ENCODE measurements at regions not wholly inside any gene's neighbourhood (a gene's known extent, or its start where the extent isn't known, plus 50 kb on each side); places are given as distances from the start of the nearest gene placed in this dataset.

- Mint-ChIP-seq H3K9me3 (peaks cover 9 to 11% of the 10 kb centered on the region in 2 donors), H3K27me3 (ENCODE audit: low read depth in 2 of 2) (no peaks in the 10 kb centered on the region), H3K27ac (no peak overlapping the region), H3K36me3 (peaks cover 6% of the 10 kb centered on the region), H3K4me3 (no peak overlapping the region), H3K4me1 (no peaks in the 10 kb centered on the region)
- no peak for TF ChIP-seq CTCF (IDR thresholded peaks at IDR 0.05)
- Histone ChIP-seq H3K36me3 (ENCODE audit: control insufficient read depth, insufficient read depth, low read length) (no peaks in the 10 kb centered on the region), H3K4me3 (ENCODE audit: low read length) (no peak overlapping the region), H3K4me1 (ENCODE audit: control insufficient read depth, insufficient read depth, low read length) (no peaks in the 10 kb centered on the region), H3K9me3 (ENCODE audit: control insufficient read depth, insufficient read depth, low read length) (no peaks in the 10 kb centered on the region), H3K27ac (ENCODE audit: low read length) (no peak overlapping the region), H3K27me3 (ENCODE audit: control insufficient read depth, insufficient read depth, low read length) (no peaks in the 10 kb centered on the region)
- intact Hi-C loops (cut with micrococcal nuclease), result no loop called here
- 86% methylated on average over 2 of the region's 2 CpGs for WGBS (ENCODE audit: insufficient coverage)
- ATAC-seq (no peak), DNase-seq (no peak)
Measured at GRCh38 chr4:144592264-144592663, 53.7 kb upstream of the HHIP start.

GRCh38 chr4:144594471-144594986 is 51.4 kb upstream of the HHIP start:
- Mint-ChIP-seq H3K27me3 (ENCODE audit: low read depth in 2 of 2) (no peaks in the 10 kb centered on the region), H3K4me3 (no peak overlapping the region), H3K36me3 (no peaks in the 10 kb centered on the region), H3K9me3 (peaks cover 6% of the 10 kb centered on the region in 2 donors), H3K4me1 (no peaks in the 10 kb centered on the region), H3K27ac (no peak overlapping the region)
- Histone ChIP-seq H3K9me3 (ENCODE audit: control insufficient read depth, insufficient read depth, low read length) (no peaks in the 10 kb centered on the region), H3K4me3 (ENCODE audit: low read length) (no peak overlapping the region), H3K27ac (ENCODE audit: low read length) (no peak overlapping the region), H3K36me3 (ENCODE audit: control insufficient read depth, insufficient read depth, low read length) (no peaks in the 10 kb centered on the region), H3K27me3 (ENCODE audit: control insufficient read depth, insufficient read depth, low read length) (no peaks in the 10 kb centered on the region), H3K4me1 (ENCODE audit: control insufficient read depth, insufficient read depth, low read length) (no peaks in the 10 kb centered on the region)
- intact Hi-C loops (cut with micrococcal nuclease), result no loop called here
- DNase-seq (no peak), ATAC-seq (no peak)
- no peak for TF ChIP-seq CTCF (IDR thresholded peaks at IDR 0.05)
- WGBS (ENCODE audit: insufficient coverage), result 91% methylated on average over 1 of the region's 1 CpG

GRCh38 chr4:144595681-144596080 is 50.3 kb upstream of the HHIP start:
- no peak for ATAC-seq
- no peak overlapping the region for H3K4me3 Mint-ChIP-seq
- H3K27ac Mint-ChIP-seq, result no peak overlapping the region
- no peaks in the 10 kb centered on the region for H3K4me1 Mint-ChIP-seq
- H3K27me3 ChIP-seq (ENCODE audit: control insufficient read depth, insufficient read depth, low read length), result no peaks in the 10 kb centered on the region
- H3K36me3 ChIP-seq (ENCODE audit: control insufficient read depth, insufficient read depth, low read length), result no peaks in the 10 kb centered on the region
- intact Hi-C loops (cut with micrococcal nuclease), result no loop called here
- 82% methylated on average over 2 of the region's 3 CpGs for WGBS (ENCODE audit: insufficient coverage)
- no peak overlapping the region for H3K4me3 ChIP-seq (ENCODE audit: low read length)
- H3K9me3 Mint-ChIP-seq, result peaks cover 6 to 7% of the 10 kb centered on the region in 2 donors
- DNase-seq, result no peak
- H3K9me3 ChIP-seq (ENCODE audit: control insufficient read depth, insufficient read depth, low read length), result no peaks in the 10 kb centered on the region
- H3K4me1 ChIP-seq (ENCODE audit: control insufficient read depth, insufficient read depth, low read length), result no peaks in the 10 kb centered on the region
- H3K27ac ChIP-seq (ENCODE audit: low read length), result no peak overlapping the region
- TF ChIP-seq CTCF (IDR thresholded peaks at IDR 0.05), result no peak
- H3K36me3 Mint-ChIP-seq, result no peaks in the 10 kb centered on the region
- H3K27me3 Mint-ChIP-seq (ENCODE audit: low read depth in 2 of 2), result no peaks in the 10 kb centered on the region

Measured in natural killer cell (primary cell).